Stimulated activated CD4-positive, alpha-beta T cell treated with anti-CD3 and anti-CD28 coated beads, Interleukin-1b, Interleukin-23, amount 100 ng/mL, for 24 hours (primary cell): ENCODE measurements at regions not wholly inside any gene's neighbourhood (a gene's known extent, or its start where the extent isn't known, plus 50 kb on each side); places are given as distances from the start of the nearest gene placed in this dataset.

Experiments used
- DNase-seq, 4 experiments: peaks; one replicate each; pipeline ENCODE4 v3.0.0-alpha.2; 2020; ENCODE audit warnings: low read depth in 4 of 4, low spot score in 1 of 4

DNA sequence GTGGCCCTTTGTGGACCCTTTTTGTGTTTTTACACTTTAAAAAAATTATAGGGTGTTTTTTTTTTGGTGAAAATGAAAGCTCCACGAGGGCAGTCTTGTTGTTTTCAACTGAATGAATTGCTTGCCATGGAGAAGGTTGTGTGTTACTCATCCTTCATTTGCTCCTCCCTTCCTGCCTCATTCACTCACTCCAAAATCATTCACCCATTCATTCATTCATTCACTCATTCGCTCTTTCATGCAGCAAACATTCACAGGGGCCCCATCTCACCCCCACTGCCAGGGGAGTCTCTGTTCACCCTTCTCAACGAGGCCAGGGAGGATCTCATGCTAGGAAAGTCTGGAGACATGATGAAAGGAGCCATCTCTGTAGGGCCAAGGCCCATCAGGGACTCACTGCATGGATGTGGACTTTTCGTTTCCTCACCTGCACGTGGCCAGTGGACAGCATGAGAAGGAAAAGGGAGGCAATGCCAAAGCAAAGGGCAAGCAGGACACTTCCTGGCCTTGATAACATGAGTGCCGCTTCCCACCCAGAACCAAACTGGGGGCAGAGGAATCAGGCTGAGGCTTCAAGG, 62.8 kb upstream of the COL13A1 start:
- DNase-seq = no peak

DNA sequence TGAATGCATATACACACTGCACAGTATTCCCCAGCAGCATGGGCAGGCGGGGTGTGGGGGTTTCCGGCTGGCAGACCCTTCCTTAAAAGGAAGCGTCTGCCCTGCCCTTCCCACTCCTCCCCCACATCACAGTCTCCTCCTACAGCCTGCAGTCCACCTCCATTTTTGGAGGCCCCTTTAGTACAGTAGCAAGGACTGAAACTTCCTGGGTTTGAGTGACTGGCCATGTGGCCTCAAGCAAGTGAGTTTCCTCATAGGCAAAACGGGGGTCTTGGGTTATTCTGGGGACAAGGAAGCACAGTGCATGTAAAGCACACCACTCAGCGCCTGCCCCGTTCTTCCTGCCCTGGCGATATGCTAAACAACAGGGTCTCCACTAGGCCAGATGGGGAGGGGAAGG, 62.1 kb upstream of the COL13A1 start:
- no peak for DNase-seq

DNA sequence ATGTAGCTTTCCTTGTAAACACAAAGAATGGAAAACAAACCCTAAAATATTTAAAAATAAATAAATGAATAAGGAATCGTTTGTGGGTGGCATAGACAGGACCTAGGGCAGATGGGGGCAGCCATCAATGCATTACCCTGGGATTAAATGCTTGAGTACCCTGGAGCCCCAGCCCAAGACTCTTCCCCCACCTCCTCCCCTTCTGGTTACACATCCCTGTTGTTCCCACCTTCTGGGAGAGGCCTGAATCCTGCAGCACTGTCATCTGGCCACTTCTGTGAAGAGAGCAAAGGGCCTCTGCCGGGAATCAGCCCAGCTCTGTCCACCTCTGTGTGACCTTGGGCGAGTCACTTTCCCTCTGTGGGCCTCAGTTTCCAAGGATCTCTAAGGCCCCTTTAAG, 61.6 kb upstream of the COL13A1 start:
- no peak for DNase-seq

DNA sequence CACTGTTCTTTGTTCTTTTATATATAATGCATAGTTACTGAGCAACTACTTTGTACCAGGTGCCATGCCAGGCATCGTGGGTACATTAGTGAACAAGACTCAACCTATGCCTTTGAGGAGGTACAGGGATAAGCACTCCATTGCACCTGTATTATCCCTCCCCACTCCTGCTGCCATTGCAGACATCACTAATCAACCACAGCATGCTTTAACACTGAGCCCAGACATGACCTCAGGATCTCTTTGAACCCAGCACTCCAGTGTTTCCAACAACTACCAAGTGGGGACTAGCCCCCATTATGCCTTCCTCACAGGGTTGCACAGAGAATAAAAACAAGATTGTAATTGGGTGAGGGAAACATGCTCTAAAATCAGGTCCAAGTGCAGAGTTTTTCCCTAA, 60.5 kb upstream of the COL13A1 start:
- DNase-seq = no peak

DNA sequence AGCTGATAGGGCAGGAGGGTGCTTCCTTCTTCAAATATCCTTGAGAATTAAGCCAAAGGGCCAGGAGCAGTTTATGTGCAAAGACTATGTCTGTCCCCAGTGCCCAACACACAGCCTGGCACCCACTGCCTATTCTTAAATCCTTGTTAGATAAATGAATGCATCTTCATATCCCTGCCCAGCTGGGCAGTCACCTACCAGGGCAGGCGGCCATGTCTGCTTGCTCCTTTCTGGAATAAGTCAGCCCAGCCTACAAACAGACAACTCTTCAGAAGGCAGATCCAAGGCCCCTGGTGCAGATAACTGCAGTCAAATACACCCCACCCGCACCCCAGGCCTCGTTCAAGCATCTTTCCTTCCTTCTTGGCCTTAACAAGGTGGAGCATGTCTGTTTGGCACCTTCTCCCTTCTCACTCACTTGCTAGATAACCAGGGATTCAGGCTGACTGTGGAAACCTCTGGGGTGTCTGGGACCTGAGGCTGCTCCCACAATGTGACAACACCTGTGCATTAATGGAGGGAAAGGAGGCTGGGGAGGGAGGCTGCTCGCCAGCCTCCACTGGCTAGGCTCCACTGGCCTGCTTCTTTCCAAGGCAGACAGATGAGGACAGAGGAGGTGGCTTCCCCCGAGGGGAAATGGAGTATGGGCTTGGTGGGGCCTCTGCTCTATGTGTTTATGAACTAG, 59.9 kb upstream of the COL13A1 start:
- DNase-seq = no peak

DNA sequence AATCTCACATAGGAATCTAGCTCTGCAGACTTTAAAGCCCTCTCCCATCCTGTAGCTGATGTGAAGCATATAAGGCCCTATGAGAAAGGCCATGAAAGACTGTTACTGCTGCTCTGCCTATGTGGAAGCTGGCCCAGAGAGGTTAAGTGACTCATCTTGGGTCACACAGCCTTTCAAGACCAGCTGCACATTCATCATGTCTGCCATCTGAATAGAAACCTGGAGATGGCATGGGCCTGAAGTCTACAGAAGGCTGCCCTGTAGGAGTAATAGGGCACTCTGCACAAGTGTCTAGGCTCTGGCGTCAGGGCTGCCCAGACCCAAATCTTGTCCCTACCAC, 59.4 kb upstream of the COL13A1 start:
- DNase-seq = no peak

DNA sequence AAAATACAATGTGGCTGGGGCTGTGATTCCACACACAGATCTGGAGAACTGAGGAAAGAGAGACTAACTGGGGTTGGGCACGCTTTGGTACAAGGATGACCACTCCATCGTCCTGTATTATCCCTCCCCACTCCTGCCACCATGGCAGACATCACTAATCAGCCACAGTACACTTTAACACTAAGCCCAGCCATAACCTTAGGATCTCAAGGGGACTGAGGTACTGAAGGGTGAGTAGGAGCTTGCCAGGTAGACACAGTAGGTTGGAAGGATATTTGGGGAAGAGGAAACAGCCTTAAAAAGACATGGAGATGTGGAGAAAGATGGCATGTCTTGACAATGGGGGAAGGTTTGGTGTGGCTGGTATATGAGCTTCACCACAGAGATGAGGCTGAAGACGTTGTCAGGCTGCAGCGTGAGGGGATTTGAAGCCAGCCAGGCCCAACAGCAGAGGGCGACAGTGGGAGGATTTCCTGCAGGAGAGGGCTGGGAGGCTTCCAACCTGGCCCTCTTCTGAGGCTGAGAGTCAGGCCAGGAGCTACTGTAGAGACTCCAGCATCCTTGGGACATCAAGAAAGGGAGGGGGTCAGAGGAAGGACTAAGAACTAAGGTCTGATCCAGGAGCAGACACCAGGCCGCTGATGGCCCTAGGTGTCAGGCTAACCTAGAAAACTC, 58.6 kb upstream of the COL13A1 start:
- DNase-seq = no peak

DNA sequence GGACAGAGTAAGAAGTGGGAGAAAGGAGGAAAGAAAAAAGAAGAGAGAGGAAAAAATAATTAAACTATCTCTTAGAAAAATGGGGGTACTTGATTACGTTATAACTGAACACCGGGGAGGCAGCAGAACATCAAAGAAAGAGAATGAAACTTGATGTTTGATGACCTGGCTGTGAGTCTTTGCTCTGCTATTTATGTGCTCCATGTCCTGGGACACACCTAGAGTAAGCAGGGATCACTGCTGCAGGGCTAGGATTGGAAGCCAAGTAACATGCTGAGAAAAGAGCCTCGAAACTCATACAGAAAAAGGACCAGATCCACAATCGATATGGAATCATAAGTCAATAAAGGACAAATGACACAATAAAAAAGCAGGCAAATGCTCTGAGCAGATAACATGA, 56.7 kb upstream of the COL13A1 start:
- DNase-seq = no peak

DNA sequence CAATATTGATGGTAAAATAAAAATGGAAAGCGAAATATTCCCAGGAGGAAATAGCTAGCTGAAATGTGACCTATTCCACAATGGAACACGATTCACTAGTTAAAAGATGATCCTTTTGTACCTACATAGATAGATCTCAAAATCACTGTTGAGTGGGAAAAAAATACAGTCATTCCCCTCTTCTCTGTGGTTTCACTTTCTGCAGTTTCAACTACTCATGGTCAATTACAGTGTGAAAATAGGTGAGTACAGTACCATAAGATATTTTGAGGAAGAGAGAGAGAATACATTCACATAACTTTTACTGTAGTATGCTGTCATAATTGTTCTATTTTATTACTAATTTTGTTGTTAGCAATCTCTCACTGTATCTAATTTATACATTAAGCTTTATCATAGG, 56.0 kb upstream of the COL13A1 start:
- DNase-seq = no peak

DNA sequence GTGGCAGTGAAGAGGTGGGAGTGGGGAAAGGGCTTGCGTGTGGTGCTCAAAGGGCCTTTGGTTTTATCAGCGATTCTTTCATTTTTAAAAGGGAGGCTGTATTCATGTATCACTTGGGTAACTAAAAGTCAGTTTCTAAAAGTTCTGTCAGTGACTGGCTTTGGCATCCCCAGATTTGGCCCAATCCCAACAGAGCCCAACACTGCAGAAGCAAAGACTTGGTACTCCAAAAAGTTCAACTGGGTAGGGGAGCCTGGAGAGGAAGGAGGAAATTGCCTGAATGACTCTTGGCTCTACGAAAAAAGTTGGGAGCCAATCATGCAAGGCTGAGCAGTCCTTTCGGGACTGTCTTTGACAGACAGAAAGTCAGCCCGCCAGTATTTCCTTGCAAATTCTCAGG, 54.5 kb upstream of the COL13A1 start:
- no peak for DNase-seq

DNA sequence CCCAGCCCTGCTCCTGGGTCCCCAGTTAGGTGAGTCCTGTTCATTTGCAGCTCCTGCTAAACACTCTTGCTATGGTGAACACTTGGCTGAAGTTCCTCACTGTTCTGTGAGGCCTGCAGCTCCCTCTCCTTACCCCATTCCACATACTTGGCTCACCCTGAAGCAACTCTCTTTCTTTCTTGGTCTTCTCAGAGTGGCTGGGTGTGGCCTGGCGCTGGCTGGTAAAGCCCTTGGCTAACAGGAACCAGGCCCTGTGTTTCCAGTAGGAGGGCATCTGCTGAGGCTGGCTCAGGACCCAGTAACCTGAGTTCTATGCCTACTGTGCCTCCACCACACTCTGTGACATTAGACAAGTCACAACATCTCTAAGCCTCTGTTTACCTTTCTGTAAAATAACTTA, 53.1 kb upstream of the COL13A1 start:
- no peak for DNase-seq

DNA sequence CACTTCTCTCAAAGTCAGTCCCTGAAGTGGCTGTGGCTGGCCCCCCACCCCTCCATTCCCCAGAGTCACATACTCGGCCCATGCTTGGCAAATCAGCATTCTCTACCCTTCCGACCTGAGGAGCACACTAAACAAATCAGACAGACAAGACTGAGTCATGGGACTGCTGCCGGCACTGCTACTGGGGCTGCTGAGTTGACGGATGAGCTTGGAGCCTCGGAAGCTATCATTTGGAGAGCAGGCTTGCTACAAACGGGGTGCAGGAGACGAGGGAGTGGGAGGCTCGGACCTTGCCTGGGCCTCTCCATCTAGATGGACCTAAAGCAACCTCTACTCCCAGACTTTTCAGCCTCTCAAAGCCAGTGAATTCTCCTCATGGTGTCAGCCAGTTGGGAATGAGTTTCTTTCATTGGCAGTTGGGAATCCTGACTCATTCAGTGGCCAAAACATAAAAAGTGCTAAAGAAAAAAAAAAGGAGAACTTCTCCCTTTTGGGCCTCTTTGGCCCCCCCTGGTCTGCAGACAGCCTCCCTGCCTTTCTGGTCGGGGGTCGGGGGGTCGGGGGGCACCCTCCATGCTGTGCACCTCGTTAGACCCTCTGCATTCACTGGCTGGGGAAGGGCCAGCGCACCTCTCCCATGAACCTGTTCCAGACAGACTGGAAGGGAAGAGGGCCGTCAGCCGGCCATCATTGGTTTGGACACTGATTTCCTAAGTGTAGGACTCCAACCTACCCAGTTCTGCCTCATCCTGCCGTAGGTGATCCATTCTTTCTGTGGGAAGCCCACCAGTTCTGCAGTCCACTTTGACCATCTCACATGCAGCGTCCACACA, 52.3 kb upstream of the COL13A1 start:
- no peak for DNase-seq

DNA sequence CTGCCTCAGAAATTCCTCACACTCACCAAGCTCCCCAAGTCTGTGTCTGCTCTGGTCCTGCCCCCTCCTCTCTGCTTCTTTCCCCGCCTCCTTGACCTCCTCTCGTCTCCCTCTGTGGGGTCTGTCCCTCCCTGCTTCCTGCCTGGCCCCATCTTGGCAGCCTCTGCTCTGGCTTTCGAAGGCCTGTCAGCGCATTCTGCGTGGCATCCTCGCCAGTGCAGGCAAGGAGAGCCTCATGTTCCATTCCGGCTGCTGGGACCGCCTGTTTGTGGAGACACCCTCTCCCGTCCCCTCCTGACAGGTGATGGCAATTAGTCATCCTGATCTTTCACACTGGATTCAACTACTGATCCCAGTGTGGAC, 51.7 kb upstream of the COL13A1 start:
- DNase-seq = no peak

DNA sequence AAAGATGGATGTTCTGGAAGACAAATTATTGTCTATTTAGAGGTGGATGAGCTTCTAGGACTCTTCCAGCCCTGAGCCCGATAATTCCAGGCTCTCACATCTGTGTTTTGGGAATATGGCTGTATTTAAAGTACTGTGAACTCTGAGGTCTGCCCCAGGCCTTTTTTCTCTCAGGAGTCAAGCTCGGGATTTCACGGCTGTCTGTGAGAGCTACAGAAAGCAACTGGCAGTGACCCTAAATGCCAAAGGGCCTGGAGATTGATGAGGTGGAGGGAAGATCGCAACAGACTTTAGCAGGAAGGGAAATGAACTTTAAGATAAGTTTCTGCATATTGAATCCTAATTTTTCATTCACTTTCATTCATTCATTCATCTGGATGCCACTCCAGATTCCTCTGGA, 51.0 kb upstream of the COL13A1 start:
- DNase-seq = no peak

DNA sequence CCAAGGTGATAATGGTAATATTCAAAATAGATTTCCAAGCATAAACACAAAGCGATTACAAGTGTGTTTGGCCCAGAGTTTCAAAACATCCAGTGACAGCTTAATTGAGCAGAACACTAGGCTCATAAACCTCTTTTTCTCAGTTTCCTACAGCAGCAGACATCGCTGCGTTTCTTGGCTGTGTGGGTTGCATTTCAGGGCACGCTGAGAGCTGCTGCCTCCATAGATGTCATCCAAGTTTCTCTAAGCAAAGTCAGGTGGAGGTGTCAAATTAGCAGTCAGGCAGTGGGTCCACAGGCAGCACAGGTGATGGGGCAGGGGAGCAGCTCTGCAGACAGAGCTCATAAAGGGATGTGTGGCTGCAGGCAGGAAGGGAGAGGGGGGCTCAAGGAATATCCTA, 50.5 kb upstream of the COL13A1 start:
- no peak for DNase-seq
